ENCODE measurements at regions not wholly inside any gene's neighbourhood (a gene's known extent, or its start where the extent isn't known, plus 50 kb on each side); places are given as distances from the start of the nearest gene placed in this dataset.

- no peaks in the 10 kb centered on the region for H3K9me3 ChIP-seq (ENCODE audit: insufficient read depth in 2 of 2, low read depth in 1 of 2, low read length in 1 of 2)
- no peak overlapping the region for H3K9ac ChIP-seq (replicated peaks in 1 of 4; ENCODE audit: extremely low read depth in 1 of 4, low read depth in 3 of 4, low read length in 3 of 4)
- H3K4me3 ChIP-seq (ENCODE audit: extremely low read depth in 1 of 4, insufficient read depth in 2 of 4, low read depth in 3 of 4, low read length in 4 of 4) = no peak overlapping the region
- CTCF ChIA-PET (ENCODE audit: partially characterized antibody) = interaction anchor here (1.1 kb wide), 1 partner anchor 15 kb away, joined by 3 read pairs; no protein-coding TSS in a partner anchor
- no peak overlapping the region for H3K14ac ChIP-seq (ENCODE audit: insufficient read length)
- POLR2A ChIA-PET (ENCODE audit: partially characterized antibody) = no interaction called here
- H2AFZ ChIP-seq (ENCODE audit: low read length) = peak overlapping the region; percentile 91
- H4K20me1 ChIP-seq (replicated peaks in 1 of 2; ENCODE audit: control insufficient read depth in 1 of 2, insufficient read depth in 2 of 2, low read length in 2 of 2) = no peaks in the 10 kb centered on the region
- H3K4me1 ChIP-seq (replicated peaks in 1 of 4; ENCODE audit: control insufficient read depth in 3 of 4, insufficient read depth in 4 of 4, low read length in 3 of 4) = peaks cover 0 to 3% (median 0%) of the 10 kb centered on the region in 4 experiments; a peak in 2 of 7 replicates
- no peak overlapping the region for H4K91ac ChIP-seq (replicated peaks; ENCODE audit: insufficient read length, low read length)
- H4K8ac ChIP-seq (ENCODE audit: extremely low read depth, insufficient read depth, low read length) = no peak overlapping the region; the same call in 1 of the 2 replicates
- no peaks in the 10 kb centered on the region for H3K79me2 ChIP-seq (ENCODE audit: control insufficient read depth in 1 of 2, insufficient read depth in 2 of 2, low read length in 2 of 2)
- H3K27ac ChIP-seq (ENCODE audit: low read depth, low read length) = no peak overlapping the region
- FAIRE-seq (no peak), DNase-seq (ENCODE audit: low read depth in 1 of 2, low spot score in 2 of 2) (no peak)
- no peak overlapping the region for H4K5ac ChIP-seq (ENCODE audit: insufficient read length, low read depth, low read length)
- H2BK12ac ChIP-seq (ENCODE audit: low read depth, low read length) = no peak overlapping the region
- H2AK5ac ChIP-seq (ENCODE audit: low read depth, low read length) = no peak overlapping the region
- no peak overlapping the region for H3K23ac ChIP-seq (ENCODE audit: insufficient read length)
- 91% methylated on average over 6 of the region's 6 CpGs; no CpG with 5 or more reads in 1 of the 2 experiments for WGBS, 2 experiments (ENCODE audit: extremely low coverage in 1 of 2, insufficient coverage in 1 of 2, insufficient read length in 1 of 2, insufficient replicate concordance in 2 of 2, low coverage in 1 of 2, low lambda C conversion rate in 2 of 2, missing lambda C conversion rate in 1 of 2)
- no peaks in the 10 kb centered on the region for H3K79me1 ChIP-seq (ENCODE audit: low read depth, low read length)
- no peak overlapping the region for H3K4me2 ChIP-seq (ENCODE audit: insufficient read depth in 1 of 2, low read depth in 2 of 2, low read length in 2 of 2)
- H2BK120ac ChIP-seq (replicated peaks; ENCODE audit: low read depth, low read length) = no peak overlapping the region
- H2BK5ac ChIP-seq (ENCODE audit: low read depth, low read length) = no peak overlapping the region
- no peaks in the 10 kb centered on the region for H3K27me3 ChIP-seq (replicated peaks in 1 of 4; ENCODE audit: control insufficient read depth in 3 of 4, extremely low read depth in 1 of 4, insufficient read depth in 3 of 4, low read length in 3 of 4)
- no peak overlapping the region for H2BK20ac ChIP-seq (ENCODE audit: low read length)
- H2BK15ac ChIP-seq (ENCODE audit: low read length) = no peak overlapping the region
- no peaks in the 10 kb centered on the region for H3K23me2 ChIP-seq (ENCODE audit: low read depth, low read length)
- no peak overlapping the region for H3K56ac ChIP-seq (replicated peaks; ENCODE audit: insufficient read length, low read depth, low read length)
- H3K18ac ChIP-seq (ENCODE audit: extremely low read depth, low read length) = no peak overlapping the region
- H3K4ac ChIP-seq (replicated peaks; ENCODE audit: insufficient read length, low read depth, low read length) = no peak overlapping the region
- no peaks in the 10 kb centered on the region for H3K36me3 ChIP-seq (ENCODE audit: control insufficient read depth in 2 of 4, insufficient read depth in 4 of 4, low read length in 3 of 4)
- TF ChIP-seq SIX5 (IDR thresholded peaks at IDR 0.05; ENCODE audit: low read depth, low read length) = no peak
- TF ChIP-seq PHF8 (conservative IDR thresholded peaks at IDR 0.05; ENCODE audit: low read depth, low read length) = no peak
- TF ChIP-seq SAP30 (IDR thresholded peaks at IDR 0.05; ENCODE audit: insufficient read depth, insufficient replicate concordance, low read length) = no peak
- TF ChIP-seq NRF1 (IDR thresholded peaks at IDR 0.05; ENCODE audit: low read depth, low read length) = no peak
- no peak for TF ChIP-seq TEAD4 (IDR thresholded peaks at IDR 0.05; ENCODE audit: low read depth, low read length)
- TF ChIP-seq TBP (IDR thresholded peaks at IDR 0.05; ENCODE audit: low read depth, low read length) = no peak
- no peak for TF ChIP-seq KDM1A (IDR thresholded peaks at IDR 0.05; ENCODE audit: borderline replicate concordance, low read length)
- no peak for TF ChIP-seq CTCF (IDR thresholded peaks at IDR 0.05; ENCODE audit: control extremely low read depth in 1 of 3, insufficient read depth in 1 of 3, low read depth in 1 of 3, low read length in 3 of 3)
- no peak for TF ChIP-seq TAF7 (optimal IDR thresholded peaks at IDR 0.05; ENCODE audit: borderline replicate concordance, low read depth, low read length)
- no peak for TF ChIP-seq ZNF274 (IDR thresholded peaks at IDR 0.05; ENCODE audit: borderline replicate concordance, extremely low read depth, low read length)
- TF ChIP-seq SIN3A (conservative IDR thresholded peaks at IDR 0.05 in 1 of 2, IDR thresholded peaks at IDR 0.05 in 1 of 2; ENCODE audit: low read depth in 1 of 2, low read length in 2 of 2) = no peak
- no peak for TF ChIP-seq KDM4A (IDR thresholded peaks at IDR 0.05; ENCODE audit: low read depth, low read length, severe bottlenecking)
Measured at GRCh38 chr4:60033826-60034225, 1166.3 kb upstream of the ADGRL3 start.
